Activated CD4-positive, alpha-beta T cell treated with anti-CD3 and anti-CD28 coated beads, Interleukin-2, amount 50 U/mL, for 24 hours (primary cell): ENCODE measurements at regions not wholly inside any gene's neighbourhood (a gene's known extent, or its start where the extent isn't known, plus 50 kb on each side); places are given as distances from the start of the nearest gene placed in this dataset.
"Not testable (repeated sequence)": the region's sequence is repeated elsewhere in the genome, so short reads cannot be mapped to it uniquely, and the experiment has no call there.

Experiments used
- DNase-seq, 2 donors: peaks; one replicate each; pipeline ENCODE4 v3.0.0-alpha.2; 2020; ENCODE audit warnings: low read depth in 1 of 2, low spot score in 1 of 2

DNA sequence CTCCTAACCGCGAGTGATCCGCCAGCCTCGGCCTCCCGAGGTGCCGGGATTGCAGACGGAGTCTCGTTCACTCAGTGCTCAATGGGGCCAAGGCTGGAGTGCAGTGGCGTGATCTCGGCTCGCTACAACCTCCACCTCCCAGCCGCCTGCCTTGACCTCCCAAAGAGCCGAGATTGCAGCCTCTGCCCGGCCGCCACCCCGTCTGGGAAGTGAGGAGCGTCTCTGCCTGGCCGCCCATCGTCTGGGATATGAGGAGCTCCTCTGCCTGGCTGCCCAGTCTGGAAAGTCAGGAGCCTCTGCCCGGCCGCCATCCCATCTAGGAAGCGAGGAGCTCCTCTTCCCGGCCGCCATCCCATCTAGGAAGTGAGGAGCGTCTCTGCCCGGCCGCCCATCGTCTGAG, 58.8 kb upstream of the ANKRD30BL start:
- not testable (repeated sequence) for DNase-seq

DNA sequence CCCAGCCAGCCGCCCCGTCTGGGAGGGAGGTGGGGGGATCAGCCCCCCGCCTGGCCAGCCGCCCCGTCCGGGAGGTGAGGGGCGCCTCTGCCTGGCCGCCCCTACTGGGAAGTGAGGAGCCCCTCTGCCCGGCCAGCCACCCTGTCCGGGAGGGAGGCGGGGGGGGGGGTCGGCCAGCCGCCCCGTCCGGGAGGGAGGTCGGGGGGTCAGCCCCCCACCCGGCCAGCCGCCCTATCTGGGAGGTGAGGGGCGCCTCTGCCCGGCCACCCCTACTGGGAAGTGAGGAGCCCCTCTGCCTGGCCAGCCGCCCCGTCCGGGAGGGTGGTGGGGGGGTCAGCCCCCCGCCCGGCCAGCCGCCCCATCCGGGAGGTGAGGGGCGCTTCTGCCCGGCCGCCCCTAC, 60.1 kb upstream of the ANKRD30BL start:
- DNase-seq: not testable (repeated sequence)

DNA sequence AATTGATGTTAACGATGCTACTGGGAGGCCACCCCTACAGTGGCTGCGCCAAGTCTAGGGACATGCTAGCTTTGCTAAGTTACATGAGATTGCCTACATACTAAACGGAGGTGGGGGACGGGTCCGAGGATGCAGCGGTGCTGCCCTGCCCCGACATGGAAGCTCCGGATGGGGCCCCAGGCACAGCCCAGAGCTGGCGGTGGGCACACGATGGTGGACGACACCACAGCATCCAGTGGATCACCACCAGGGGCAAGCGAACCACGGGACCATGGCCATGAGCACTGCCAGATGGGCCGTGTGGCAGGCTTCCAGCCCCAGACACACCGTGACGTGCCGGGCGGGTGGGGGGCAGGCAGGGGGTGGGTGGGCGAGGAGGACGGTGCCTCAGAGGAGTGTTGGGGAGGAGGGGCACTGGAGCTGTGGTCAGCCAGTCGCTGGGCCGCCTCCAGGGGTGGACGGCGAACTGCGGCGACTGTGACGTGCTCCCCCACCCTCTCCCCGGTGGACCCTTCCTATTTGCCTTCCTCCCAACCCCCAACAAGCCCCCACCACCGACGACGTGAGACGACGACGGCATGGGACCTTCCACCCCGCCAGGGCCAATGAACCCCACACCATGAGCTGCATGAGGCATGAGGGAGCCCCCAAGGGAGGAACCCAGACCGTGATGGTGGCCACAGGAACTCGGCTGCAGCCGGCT, 90.6 kb upstream of the ANKRD30BL start:
- DNase-seq: no peak

DNA sequence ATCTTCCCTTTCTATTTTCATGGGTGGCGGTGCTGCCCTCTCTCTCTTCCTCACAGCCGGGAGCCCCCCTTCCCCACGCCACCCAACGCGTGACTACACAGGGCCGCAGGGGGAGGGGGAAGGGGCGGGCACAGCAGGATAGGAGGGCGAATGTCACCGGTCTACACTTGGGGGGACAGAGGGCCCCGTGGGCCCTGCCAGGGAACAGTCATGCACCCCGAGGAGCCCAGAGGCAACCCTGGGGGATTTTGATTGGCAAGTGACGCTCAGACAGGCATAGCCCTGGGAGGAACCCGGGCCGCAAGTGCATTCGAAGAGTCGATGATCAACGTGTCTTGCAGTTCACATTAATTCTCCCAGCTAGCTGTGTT, 91.1 kb upstream of the ANKRD30BL start:
- DNase-seq: no peak

DNA sequence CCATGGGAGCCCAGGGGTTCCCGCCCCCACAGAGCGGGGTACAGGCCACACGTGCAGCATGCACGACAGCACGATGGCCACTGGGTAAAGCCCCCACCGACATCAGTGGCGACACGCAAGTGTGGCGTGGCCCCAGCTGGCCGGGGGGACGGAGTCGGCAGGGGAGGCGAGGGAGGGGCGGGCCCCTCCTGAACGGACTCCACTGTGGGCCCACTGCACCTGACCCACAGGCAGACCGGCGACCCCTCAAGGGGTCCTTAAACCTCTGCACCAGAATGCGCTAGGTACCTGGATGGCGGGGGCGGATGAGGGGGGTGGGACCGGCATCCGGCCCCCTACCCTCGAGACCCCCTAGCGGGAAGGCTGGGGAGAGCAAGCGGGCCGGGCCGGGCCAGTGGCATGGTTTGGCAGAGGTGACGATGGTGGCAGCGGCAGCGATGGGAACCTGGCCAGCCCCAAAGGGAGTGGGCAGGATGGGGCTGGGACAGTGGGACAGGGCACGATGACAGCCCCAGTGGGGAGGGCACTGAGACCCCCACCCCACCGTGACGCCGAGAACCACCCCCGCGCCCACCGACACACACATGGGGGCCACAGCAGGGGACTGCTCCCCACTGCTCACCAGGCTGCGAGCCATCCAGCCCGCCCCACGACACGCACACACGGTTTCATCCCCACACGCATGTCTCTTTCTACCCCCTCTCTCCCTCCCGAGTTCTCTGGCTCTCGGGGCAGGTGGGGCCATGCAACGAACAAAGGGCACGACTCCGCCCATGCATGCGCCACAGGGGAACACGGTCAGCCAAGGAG, 91.9 kb upstream of the ANKRD30BL start:
- DNase-seq: no peak

DNA sequence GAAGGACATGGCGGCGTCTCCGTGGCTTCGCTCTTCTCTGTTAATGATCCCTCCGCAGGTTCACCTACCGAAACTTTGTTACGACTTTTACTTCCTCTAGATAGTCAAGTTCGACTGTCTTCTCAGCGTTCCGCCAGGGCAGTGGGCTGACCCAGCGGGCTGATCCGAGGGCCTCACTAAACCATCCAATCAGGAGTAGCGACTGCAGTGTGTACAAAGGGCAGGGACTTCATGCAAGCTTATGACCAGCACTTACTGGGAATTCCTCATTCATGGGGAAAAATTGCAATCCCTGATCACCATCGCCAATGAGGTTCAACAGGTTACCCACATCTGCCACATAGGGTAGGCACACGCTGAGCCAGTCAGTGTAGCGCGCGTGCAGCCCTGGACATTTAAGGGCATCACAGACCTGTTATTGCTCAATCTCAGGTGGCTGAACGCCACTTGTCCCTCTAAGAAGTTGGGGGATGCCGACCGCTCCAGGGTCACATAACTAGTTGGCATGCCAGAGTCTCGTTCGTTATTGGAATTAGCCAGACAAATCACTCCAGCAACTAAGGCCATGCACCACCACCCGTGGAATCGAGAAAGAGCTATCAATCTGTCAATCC, 92.7 kb upstream of the ANKRD30BL start:
- not testable (repeated sequence) for DNase-seq

DNA sequence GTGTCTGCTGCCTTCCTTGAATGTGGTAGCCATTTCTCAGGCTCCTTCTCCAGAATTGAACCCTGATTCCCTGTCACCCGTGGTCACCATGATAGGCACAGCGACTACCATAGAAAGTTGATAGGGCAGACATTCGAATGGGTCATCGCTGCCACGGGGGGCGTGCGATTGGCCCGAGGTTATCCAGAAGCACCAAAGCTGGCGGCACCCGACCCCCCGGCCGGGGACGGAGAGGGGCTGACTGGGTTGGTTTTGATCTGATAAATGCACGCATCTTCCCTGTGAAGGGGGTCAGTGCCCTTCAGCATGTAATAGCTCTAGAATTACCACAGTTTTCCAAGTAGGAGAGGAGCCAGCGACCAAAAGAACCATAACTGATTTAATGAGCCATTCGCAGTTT, 94.0 kb upstream of the ANKRD30BL start:
- no peak for DNase-seq

DNA sequence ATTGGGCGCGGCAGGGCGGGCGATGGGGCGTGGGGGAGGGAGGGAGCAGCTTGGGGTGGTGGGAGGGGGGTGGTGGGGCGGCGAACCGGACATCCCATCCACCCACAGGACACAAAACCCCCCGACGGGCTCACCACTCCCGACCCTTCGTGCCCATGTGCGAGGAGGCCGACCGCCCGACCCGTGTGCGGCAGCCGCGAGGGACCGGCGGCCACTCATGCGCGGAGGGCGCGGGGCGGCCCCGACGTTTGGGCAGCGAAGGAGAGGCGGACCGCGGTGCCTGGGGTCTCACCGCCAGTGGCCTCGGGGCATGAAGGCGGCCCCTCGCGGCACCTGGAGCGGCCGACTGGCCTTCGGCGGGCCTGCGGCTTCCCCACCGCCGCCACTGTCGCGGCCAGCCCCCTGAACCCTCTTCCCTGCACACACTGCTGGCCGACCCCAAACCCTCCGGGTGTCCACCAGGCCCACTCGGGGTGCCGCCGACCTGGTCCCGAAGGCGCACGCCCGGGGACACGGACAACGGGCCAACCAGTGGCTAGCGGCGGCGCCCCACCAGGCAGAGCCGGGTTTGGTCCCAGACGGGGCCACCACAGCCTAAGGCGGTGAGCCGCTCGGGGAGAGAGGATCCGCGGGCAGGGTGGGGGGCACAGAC, 94.6 kb upstream of the ANKRD30BL start:
- no peak for DNase-seq

DNA sequence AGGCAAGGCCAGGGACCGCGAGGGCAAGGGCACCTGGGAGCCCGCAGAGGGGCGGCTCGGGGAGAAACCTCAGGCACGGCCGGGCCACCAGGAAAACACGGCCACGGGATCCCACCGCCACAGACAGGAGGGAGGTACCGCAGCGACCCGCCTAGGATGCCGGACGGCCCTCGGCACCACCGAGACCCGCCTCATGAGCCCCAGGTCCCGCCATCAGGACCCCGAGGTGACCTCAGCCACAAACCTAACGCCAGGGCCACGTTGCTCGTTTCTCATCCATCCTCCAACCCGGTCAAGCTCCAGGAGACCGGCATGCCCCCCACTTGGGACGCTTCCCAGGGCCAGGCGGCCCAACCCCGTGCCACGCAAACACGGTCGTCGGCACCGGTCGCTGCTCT, 95.2 kb upstream of the ANKRD30BL start:
- DNase-seq: not testable (repeated sequence)

DNA sequence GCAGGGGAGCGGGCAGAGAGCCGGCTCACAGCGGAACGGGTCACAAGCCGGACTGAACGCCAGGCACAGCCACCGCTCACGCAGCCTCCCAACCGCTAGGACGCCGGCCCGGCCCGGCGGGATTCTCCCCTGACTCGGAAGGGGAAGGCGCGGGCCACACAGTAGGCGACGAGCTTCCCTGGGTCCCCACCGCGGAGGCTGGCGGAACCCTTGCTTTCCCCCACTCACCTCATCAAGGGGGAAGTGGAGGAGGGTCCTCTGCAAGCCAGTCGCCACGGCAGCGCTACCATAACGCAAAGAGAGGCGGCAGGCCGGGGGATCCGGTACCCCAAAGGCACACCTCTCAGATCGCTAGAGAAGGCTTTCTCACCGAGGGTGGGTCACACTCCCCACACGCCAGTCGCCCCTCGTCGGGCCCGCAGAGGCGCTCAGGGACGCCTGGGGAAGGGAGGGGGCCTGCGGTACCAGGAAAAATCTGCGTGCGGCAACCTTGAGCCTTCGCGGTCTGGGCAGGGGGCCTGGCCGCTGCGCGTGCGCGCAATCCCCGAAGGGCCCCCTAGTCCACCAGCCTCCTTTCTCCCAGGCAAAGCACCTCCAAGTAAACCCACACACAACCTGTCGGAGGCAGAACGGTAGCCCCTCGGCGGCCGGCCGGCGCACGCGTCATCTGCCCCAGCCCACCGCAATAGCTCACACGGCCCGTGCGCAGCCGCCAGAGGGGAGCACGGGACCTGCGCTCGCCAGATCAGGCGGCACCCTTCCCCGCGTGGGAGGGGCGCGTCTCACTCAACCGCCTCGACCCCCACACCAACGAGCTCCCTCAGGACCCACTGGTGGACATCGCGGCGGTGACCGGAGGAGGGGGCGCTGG, 95.8 kb upstream of the ANKRD30BL start:
- DNase-seq: not testable (repeated sequence)

DNA sequence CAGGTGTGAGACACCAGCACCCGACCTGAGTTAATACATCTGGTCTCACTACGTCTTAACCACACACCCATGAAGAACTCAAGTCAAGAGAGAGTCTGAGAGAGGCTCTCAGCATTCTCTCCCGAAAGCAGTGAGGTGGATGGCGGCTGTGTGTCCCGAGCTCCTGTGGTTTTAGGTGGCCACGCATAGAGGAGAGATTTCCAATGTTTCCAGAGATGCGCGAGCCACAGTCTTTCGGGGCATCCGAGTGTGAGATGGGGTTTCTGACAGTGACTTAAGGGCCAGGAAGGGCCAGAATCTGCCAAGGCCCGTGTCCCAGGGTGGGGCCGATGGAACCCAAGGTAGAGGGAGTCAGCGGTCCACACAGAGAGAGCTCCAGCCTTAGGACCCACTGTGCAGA, 97.5 kb upstream of the ANKRD30BL start:
- DNase-seq: not testable (repeated sequence)

DNA sequence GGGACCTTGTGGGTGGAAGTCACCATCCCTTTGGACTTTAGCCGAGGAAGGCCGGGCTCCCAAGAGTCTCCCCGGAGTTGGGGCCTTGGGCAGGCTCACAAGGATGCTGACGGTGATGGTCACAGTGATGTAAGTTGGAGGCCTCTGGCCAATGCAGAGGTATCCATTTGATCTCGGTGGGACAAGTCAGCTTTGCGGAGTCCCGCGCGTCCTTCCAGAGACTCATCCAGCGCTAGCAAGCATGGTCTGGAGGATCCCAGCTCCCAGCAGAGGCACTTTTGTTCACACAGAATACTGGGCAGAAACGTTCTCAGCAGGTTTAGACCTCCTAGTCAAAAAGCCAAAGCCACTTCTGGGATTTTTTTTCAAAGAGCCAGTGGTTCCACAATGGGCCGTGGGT, 103.8 kb upstream of the ANKRD30BL start:
- not testable (repeated sequence) for DNase-seq

DNA sequence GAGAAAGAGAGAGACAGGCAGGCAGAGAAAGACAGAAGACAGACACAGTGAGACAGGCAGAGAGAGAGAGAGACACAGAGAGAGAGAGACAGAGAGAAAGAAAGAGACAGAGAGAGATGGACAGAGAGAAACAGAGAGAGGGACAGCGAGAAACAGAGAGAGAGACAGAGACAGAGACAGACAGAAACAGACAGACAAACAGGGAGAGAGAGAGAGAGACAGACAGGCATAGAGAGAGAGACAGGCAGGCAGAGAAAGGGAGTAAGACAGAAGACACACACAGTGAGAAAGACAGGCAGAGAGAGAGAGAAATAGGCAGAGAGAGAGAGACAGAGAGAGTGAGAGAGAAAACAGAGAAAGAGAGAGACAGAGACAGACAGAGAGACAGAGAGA, 105.3 kb upstream of the ANKRD30BL start:
- DNase-seq: no peak

DNA sequence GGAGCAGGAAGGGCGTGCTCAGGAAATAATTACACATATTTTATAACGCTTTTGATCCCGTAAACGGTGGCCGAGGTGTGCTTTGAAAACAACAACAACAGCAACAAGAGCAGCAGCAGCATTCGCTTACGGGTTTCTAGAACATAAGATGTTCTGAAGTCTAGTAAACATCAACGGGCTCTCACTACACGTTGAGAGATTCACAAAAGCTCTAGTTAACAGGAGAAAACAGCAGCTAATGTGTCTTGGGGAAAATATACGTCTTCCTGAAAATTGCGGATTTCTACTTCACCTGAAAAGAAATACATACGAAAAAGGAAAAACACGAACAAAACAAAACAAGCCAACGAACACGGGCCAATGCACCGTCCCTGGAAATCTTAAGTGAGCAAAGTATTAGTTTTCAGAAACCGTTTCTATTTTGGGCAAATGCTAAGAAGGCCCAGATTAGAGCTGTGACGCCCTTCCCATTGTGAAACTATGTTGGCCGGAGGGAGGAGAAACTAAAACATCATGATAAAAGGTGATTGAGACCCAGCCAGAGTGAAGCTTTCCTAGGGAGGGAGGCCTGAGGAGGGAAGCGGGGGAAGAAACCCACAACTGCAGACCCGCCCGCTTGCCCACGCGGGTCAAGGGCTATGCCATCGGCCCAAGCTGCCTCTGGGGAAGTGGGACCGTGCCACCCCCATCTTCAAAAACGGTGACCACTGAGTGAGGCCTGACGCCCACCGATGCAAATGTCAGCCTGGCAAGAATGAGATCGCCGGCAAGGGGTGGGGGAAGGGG, 105.9 kb upstream of the ANKRD30BL start:
- DNase-seq: not testable (repeated sequence)

DNA sequence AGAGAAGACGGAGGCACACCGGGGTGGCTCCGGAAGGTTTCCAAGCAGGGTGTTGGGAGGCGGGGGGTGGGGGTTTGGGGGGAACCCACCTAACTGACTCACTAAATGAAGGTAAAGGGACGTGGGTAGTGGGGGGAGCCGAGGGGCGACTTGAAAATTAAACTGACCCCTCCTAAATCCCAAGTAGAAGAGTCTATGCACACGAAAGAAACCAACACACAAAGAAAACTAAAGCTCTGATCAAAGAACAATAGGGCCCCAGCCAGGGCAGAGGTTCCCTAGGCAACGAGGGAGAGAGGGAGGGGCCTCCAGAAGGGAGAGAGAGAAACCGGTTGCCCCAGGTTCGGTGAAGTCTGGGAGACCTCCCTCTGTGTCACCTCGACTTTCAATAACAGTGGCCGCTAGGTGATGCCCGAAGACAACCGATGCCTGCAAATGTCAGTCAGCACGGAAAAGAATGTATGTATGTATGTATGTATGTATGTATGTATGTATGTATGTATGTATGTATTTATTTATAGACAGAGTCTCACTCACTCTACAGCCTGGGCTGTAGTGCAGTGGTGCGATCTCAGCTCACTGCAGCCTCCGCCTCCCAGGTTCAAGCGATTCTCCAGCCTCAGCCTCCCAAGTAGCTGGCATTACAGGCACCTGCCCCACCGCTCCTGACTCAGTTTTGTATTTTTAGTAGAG, 106.7 kb upstream of the ANKRD30BL start:
- peak; percentile 11 to 25 for DNase-seq

DNA sequence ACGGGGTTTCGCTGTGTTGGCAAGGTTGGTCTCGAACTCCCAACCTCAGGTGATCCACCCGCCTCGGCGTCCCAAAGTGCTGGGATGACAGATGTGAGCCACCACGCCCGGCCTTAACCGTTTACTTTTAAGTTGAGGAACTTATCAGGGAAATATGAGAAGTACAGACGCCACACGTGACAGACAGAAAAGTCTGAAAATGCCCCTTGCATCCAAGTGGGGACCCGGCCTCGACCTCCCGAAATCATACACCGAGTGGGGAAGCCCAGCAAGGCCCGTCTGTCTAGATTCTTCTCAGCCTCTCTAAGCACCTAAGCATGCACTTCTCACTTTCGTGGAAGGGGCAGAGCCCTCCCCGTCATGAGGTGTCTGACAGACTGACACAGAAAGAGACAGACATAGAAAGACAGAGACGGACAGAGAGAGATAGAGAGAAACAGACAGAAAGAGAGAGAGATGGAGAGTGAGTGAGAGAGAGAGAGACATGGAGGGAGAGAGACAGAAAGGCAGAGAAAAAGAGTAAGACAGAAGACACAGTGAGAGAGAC, 107.3 kb upstream of the ANKRD30BL start:
- DNase-seq: no peak

DNA sequence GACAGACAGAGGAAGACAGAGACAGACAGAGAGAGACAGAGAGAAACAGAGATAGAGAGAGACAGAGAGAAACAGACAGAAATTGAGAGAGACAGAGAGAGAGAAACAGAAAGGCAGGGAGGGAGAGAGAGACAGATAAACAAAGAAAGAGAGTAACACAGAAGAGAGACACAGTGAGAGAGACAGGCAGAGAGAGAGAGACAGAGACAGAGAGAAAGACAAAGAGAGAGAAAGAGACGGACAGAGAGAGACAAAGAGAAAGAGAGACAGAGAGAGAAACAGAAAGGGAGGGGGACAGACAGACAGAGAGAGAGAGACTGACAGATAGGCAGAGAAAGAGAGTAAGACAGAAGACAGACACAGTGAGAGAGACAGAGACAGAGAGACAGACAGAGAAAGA, 108.5 kb upstream of the ANKRD30BL start:
- no peak for DNase-seq

DNA sequence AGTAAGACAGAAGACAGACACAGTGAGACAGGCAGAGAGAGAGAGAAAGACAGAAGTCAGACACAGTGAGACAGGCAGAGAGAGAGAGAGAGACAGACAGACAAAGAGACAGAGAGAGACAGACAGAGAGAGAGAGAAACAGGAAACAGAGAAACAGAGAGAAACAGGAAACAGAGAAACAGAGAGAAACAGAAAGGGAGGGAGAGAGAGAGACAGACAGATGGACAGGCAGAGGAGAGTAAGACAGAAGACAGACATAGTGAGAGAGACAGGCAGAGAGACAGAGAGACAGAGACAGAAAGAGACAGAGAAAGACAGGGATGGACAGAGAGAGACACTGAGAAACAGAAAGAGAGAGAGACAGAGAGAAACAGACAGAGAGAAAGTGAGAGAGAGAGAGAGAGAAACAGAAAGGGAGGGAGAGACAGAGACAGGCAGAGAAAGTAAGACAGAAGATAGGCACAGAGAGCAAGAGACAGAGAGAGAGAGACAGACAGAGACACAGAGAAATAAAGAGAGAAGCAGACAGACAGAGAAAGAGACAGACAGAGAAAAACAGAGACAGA, 109.3 kb upstream of the ANKRD30BL start:
- no peak for DNase-seq

DNA sequence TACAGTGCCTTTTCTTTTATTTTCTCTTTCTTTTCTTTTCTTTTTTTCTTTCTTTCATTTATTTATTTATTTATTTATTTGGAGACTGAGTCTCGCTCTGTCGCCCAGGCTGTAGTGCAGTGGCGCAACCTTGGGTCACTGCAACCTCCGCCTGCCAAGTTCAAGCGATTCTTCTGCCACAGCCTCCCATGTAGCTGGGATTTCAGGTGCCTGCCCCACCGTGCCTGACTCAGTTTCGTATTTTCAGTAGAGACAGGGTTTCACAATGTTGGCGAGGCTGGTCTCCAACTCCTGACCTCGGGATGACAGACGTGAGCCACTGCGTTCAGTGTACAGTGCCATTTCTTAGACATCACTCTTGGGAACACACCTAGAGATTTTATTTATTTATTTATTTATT, 110.0 kb upstream of the ANKRD30BL start:
- not testable (repeated sequence) for DNase-seq
